Transverse colon (tissue), 3 donors: ENCODE measurements at regions not wholly inside any gene's neighbourhood (a gene's known extent, or its start where the extent isn't known, plus 50 kb on each side); places are given as distances from the start of the nearest gene placed in this dataset.

Experiments
- CTCF ChIP-seq, 5 experiments: fragments of 200-600 bp in 3 of 5; fragments of 450-650 bp in 2 of 5; sonication (generic) in 3 of 5; IDR thresholded peaks; 1 replicate in 2 of 5; 2 replicates in 3 of 5; pipeline ENCODE4 v1.5.1; 2016 to 2017; ENCODE audit warnings: antibody characterized with exemption in 5 of 5, inconsistent platforms in 3 of 5, mild to moderate bottlenecking in 2 of 5, moderate library complexity in 1 of 5
- POLR2A ChIP-seq: fragments of 450-650 bp; IDR thresholded peaks from one replicate; pipeline ENCODE4 v1.6.1; 2016; ENCODE audit warnings: antibody characterized with exemption, mild to moderate bottlenecking, moderate library complexity

GRCh38 chr6:91142154-91142553 lies 555.3 kb upstream of the MAP3K7 start:
- TF ChIP-seq CTCF (IDR thresholded peaks at IDR 0.05) (no peak), POLR2A (no peak)
